ENCODE measurements at regions not wholly inside any gene's neighbourhood (a gene's known extent, or its start where the extent isn't known, plus 50 kb on each side); places are given as distances from the start of the nearest gene placed in this dataset.

GRCh38 chr4:77220828-77221613 is 64.0 kb downstream of the CCNG2 start:
- WGBS, 2 donors: 62 to 80% methylated on average over 7 of the region's 7 CpGs
- H3K27ac ChIP-seq (ENCODE audit: low read depth in 1 of 2, low read length in 1 of 2): no peak overlapping the region
- H3K9ac ChIP-seq (ENCODE audit: insufficient read depth in 1 of 2, low read length in 2 of 2): no peak overlapping the region
- ATAC-seq (ENCODE audit: insufficient read depth, low FRiP score) (peak; percentile 79), DNase-seq (peak; percentile 18 to 61 (median 32))
- no peaks in the 10 kb centered on the region for H3K9me3 ChIP-seq (ENCODE audit: control insufficient read depth in 4 of 4, insufficient read depth in 3 of 4, low read length in 3 of 4)
- peaks cover 0 to 7% (median 2%) of the 10 kb centered on the region in 5 donors for H3K4me1 ChIP-seq (ENCODE audit: control insufficient read depth in 5 of 5, insufficient read depth in 5 of 5, low read length in 5 of 5)
- H3K36me3 ChIP-seq (ENCODE audit: control insufficient read depth in 4 of 4, insufficient read depth in 4 of 4, low read length in 4 of 4): no peaks in the 10 kb centered on the region
- no peak for TF ChIP-seq CTCF (IDR thresholded peaks at IDR 0.05; ENCODE audit: control extremely low read depth, extremely low read depth)
- no peaks in the 10 kb centered on the region for H3K27me3 ChIP-seq (ENCODE audit: control insufficient read depth in 3 of 3, insufficient read depth in 3 of 3, low read length in 2 of 3)
- H3K4me3 ChIP-seq: no peak overlapping the region

- TF ChIP-seq CTCF (IDR thresholded peaks at IDR 0.05; ENCODE audit: control extremely low read depth, extremely low read depth): no peak
- Histone ChIP-seq H3K9ac (ENCODE audit: insufficient read depth in 1 of 2, low read length in 2 of 2) (no peak overlapping the region), H3K36me3 (ENCODE audit: control insufficient read depth in 4 of 4, insufficient read depth in 4 of 4, low read length in 4 of 4) (no peaks in the 10 kb centered on the region), H3K4me1 (ENCODE audit: control insufficient read depth in 5 of 5, insufficient read depth in 5 of 5, low read length in 5 of 5) (peaks cover 0 to 7% (median 2%) of the 10 kb centered on the region in 5 donors), H3K27ac (ENCODE audit: low read depth in 1 of 2, low read length in 1 of 2) (no peak overlapping the region), H3K27me3 (ENCODE audit: control insufficient read depth in 3 of 3, insufficient read depth in 3 of 3, low read length in 2 of 3) (no peaks in the 10 kb centered on the region), H3K9me3 (ENCODE audit: control insufficient read depth in 4 of 4, insufficient read depth in 3 of 4, low read length in 3 of 4) (peaks cover 0 to 13% (median 3%) of the 10 kb centered on the region in 4 donors), H3K4me3 (no peak overlapping the region)
- ATAC-seq (ENCODE audit: insufficient read depth, low FRiP score) (no peak), DNase-seq (no peak)
- WGBS, 2 donors: 56 to 68% methylated on average over 2 of the region's 2 CpGs
Observed at GRCh38 chr4:77225022-77225421, 68.0 kb downstream of the CCNG2 start.

GRCh38 chr4:77226939-77227705 is 70.1 kb downstream of the CCNG2 start:
- TF ChIP-seq CTCF (IDR thresholded peaks at IDR 0.05; ENCODE audit: control extremely low read depth, extremely low read depth): no peak
- H3K36me3 ChIP-seq (ENCODE audit: control insufficient read depth in 4 of 4, insufficient read depth in 4 of 4, low read length in 4 of 4): no peaks in the 10 kb centered on the region
- peaks cover 0 to 13% (median 3%) of the 10 kb centered on the region in 4 donors for H3K9me3 ChIP-seq (ENCODE audit: control insufficient read depth in 4 of 4, insufficient read depth in 3 of 4, low read length in 3 of 4)
- no peak overlapping the region for H3K9ac ChIP-seq (ENCODE audit: insufficient read depth in 1 of 2, low read length in 2 of 2)
- no peak overlapping the region for H3K27ac ChIP-seq (ENCODE audit: low read depth in 1 of 2, low read length in 1 of 2)
- DNase-seq (no peak), ATAC-seq (ENCODE audit: insufficient read depth, low FRiP score) (no peak)
- WGBS, 2 donors: 92 to 97% methylated on average over 2 of the region's 2 CpGs
- no peaks in the 10 kb centered on the region for H3K27me3 ChIP-seq (ENCODE audit: control insufficient read depth in 3 of 3, insufficient read depth in 3 of 3, low read length in 2 of 3)
- no peak overlapping the region for H3K4me3 ChIP-seq
- peaks cover 0 to 1% (median 0%) of the 10 kb centered on the region in 5 donors for H3K4me1 ChIP-seq (ENCODE audit: control insufficient read depth in 5 of 5, insufficient read depth in 5 of 5, low read length in 5 of 5)
